KMS-11 (cell line): ENCODE measurements at regions not wholly inside any gene's neighbourhood (a gene's known extent, or its start where the extent isn't known, plus 50 kb on each side); places are given as distances from the start of the nearest gene placed in this dataset.

Experiments used
- H2AFZ ChIP-seq: fragments of 200-600 bp; sonication (generic); 2 replicates; pipeline ENCODE4 v1.6.1; 2016; ENCODE audit warnings: antibody characterized with exemption, mixed run types, low read depth
- H3K27ac ChIP-seq: fragments of 200-600 bp; sonication (generic); 2 replicates; pipeline ENCODE4 v1.6.1; 2016; ENCODE audit warnings: mild to moderate bottlenecking, mixed run types
- H3K27me3 ChIP-seq: fragments of 200-600 bp; sonication (generic); 2 replicates; pipeline ENCODE4 v1.6.1; 2017; ENCODE audit warnings: mild to moderate bottlenecking, low read depth, mixed run types, moderate library complexity; ENCODE audit not compliant: insufficient read depth
- H3K36me3 ChIP-seq: fragments of 200-600 bp; sonication (generic); 2 replicates; pipeline ENCODE4 v1.6.1; 2017; ENCODE audit warnings: mild to moderate bottlenecking, mixed run types; ENCODE audit not compliant: insufficient read depth
- H3K4me1 ChIP-seq: fragments of 200-600 bp; sonication (generic); 2 replicates; pipeline ENCODE4 v1.6.1; 2016; ENCODE audit warnings: mild to moderate bottlenecking, low read depth, mixed run types; ENCODE audit not compliant: poor library complexity, severe bottlenecking
- H3K4me2 ChIP-seq: fragments of 200-600 bp; sonication (generic); 2 replicates; pipeline ENCODE4 v1.7.0; 2016; ENCODE audit warnings: mild to moderate bottlenecking, mixed run types
- H3K4me3 ChIP-seq: fragments of 200-600 bp; sonication (generic); IDR thresholded peaks from 2 replicates; pipeline ENCODE4 v1.6.1; 2017; ENCODE audit warnings: low read depth, low read length, mixed read lengths; ENCODE audit not compliant: insufficient read depth
- H3K79me2 ChIP-seq: fragments of 200-600 bp; sonication (generic); 2 replicates; pipeline ENCODE4 v1.6.1; 2016; ENCODE audit warnings: low read depth, mixed run types; ENCODE audit not compliant: insufficient read depth
- H3K9ac ChIP-seq: fragments of 200-600 bp; sonication (generic); 2 replicates; pipeline ENCODE4 v1.6.1; 2016; ENCODE audit warnings: mild to moderate bottlenecking, mixed run types
- H4K20me1 ChIP-seq: fragments of 200-600 bp; sonication (generic); 2 replicates; pipeline ENCODE4 v1.6.1; 2016; ENCODE audit warnings: mild to moderate bottlenecking, mixed run types; ENCODE audit not compliant: insufficient read depth
- CTCF ChIP-seq: fragments of 200-600 bp; sonication (generic); conservative IDR thresholded peaks from 2 replicates; pipeline ENCODE4 v1.6.1; 2017; ENCODE audit warnings: low read depth, mild to moderate bottlenecking, antibody characterized with exemption, low read length, moderate library complexity, mixed read lengths

GRCh38 chr10:52383088-52383487 lies 69.0 kb downstream of the DKK1 start:
- H3K79me2 ChIP-seq, result no peaks in the 10 kb centered on the region
- no peak for TF ChIP-seq CTCF
- no peak overlapping the region for H3K4me3 ChIP-seq
- no peaks in the 10 kb centered on the region for H3K36me3 ChIP-seq
- no peaks in the 10 kb centered on the region; the same call in 1 of the 2 replicates for H3K27me3 ChIP-seq
- no peaks in the 10 kb centered on the region for H4K20me1 ChIP-seq
- H3K9ac ChIP-seq, result no peak overlapping the region
- H2AFZ ChIP-seq, result no peak overlapping the region
- H3K4me2 ChIP-seq, result no peak overlapping the region
- H3K27ac ChIP-seq, result no peak overlapping the region
- H3K4me1 ChIP-seq, result no peaks in the 10 kb centered on the region

- no peaks in the 10 kb centered on the region for H3K27me3 ChIP-seq
- no peak overlapping the region for H3K27ac ChIP-seq
- no peaks in the 10 kb centered on the region for H4K20me1 ChIP-seq
- no peaks in the 10 kb centered on the region for H3K79me2 ChIP-seq
- no peak for TF ChIP-seq CTCF
- no peak overlapping the region for H3K4me3 ChIP-seq
- H3K4me2 ChIP-seq, result no peak overlapping the region
- H3K36me3 ChIP-seq, result no peaks in the 10 kb centered on the region
- no peak overlapping the region for H3K9ac ChIP-seq
- no peaks in the 10 kb centered on the region for H3K4me1 ChIP-seq
- H2AFZ ChIP-seq, result no peak overlapping the region
Observed at GRCh38 chr10:52387744-52388143, 73.7 kb downstream of the DKK1 start.

- no peaks in the 10 kb centered on the region for H3K79me2 ChIP-seq
- no peak overlapping the region for H2AFZ ChIP-seq
- no peaks in the 10 kb centered on the region for H3K4me1 ChIP-seq
- no peak overlapping the region for H3K9ac ChIP-seq
- no peak overlapping the region for H3K4me2 ChIP-seq
- H3K36me3 ChIP-seq, result no peaks in the 10 kb centered on the region
- TF ChIP-seq CTCF, result no peak
- no peaks in the 10 kb centered on the region for H4K20me1 ChIP-seq
- no peak overlapping the region for H3K27ac ChIP-seq
- H3K27me3 ChIP-seq, result no peaks in the 10 kb centered on the region
- no peak overlapping the region for H3K4me3 ChIP-seq
Observed at GRCh38 chr10:52390388-52390787, 76.3 kb downstream of the DKK1 start.

- Histone ChIP-seq H4K20me1 (no peaks in the 10 kb centered on the region), H3K4me2 (no peak overlapping the region), H3K4me3 (no peak overlapping the region), H3K27ac (no peak overlapping the region), H3K36me3 (no peaks in the 10 kb centered on the region), H2AFZ (no peak overlapping the region), H3K79me2 (no peaks in the 10 kb centered on the region), H3K4me1 (no peaks in the 10 kb centered on the region), H3K9ac (no peak overlapping the region), H3K27me3 (no peaks in the 10 kb centered on the region)
- no peak for TF ChIP-seq CTCF
Observed at GRCh38 chr10:52391927-52392602, 78.0 kb downstream of the DKK1 start.
